COLO829 (cell line): ENCODE measurements at regions not wholly inside any gene's neighbourhood (a gene's known extent, or its start where the extent isn't known, plus 50 kb on each side); places are given as distances from the start of the nearest gene placed in this dataset.
"Not testable (repeated sequence)": the region's sequence is repeated elsewhere in the genome, so short reads cannot be mapped to it uniquely, and the experiment has no call there.

ENCODE experiments used
- DNase-seq: peaks from one replicate; pipeline ENCODE4 v3.0.0; 2012; ENCODE audit warnings: low spot score

GRCh38 chr6:72533606-72534005 is 88.3 kb upstream of the KCNQ5 start:
- DNase-seq: no peak

GRCh38 chr6:72534236-72534635 is 87.6 kb upstream of the KCNQ5 start:
- no peak for DNase-seq

GRCh38 chr6:72535124-72535523 is 86.7 kb upstream of the KCNQ5 start:
- DNase-seq: no peak

DNA sequence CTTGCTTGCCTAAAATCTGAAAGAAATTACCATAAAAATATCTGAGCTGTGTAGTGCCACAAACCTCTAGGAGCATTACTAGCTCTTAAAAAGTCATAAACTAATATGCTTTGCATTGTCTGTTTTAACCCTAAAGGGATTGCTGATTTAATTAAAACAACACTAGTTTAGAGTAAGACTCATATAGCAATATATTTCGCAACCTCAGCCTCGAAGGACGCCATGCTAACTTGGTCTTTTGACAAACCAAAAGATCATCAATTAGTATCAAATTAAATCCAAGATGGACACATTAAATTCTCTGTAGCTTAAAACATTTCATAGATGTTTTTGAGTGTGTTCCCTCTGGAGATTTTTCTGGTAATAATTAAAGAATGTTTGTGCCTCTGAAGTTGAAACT is 74.8 kb upstream of the KCNQ5 start:
- no peak for DNase-seq

DNA sequence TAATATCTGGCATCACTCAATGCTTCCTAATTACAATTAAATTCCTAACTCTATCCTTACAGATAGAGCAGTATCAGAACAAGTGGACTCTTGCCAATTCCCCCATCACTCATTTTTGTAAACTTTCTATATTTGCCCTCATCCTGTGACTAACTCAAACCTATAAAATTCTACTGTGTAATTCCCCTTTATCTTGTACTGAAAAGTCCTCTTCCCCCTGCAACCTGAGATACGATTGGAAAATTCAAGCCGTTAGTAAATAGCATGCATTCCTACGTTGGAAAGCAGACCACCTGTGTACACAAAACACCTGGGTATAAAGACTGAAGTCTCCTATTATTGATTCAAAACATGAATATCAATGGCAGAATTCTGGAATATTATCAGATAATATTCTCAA is 70.4 kb upstream of the KCNQ5 start:
- DNase-seq: no peak

DNA sequence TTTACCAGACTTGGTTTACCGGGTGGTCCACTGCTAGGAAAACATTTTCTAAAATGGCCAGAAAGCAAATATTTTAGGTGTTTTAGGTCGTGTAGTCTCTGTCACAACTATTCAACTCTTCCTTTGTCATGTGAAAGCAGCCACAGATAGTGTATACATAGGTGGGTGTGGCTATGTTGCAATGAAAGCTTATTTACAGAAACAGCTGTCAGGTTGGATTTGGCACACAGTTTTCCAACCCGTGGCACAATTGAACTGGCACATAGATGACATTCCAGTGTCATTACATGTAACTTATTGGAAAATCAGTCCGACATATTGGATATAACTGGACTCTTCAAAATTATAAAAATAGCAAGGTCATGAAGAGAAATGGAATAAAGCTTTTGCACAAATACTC is 68.9 kb upstream of the KCNQ5 start:
- DNase-seq: no peak

DNA sequence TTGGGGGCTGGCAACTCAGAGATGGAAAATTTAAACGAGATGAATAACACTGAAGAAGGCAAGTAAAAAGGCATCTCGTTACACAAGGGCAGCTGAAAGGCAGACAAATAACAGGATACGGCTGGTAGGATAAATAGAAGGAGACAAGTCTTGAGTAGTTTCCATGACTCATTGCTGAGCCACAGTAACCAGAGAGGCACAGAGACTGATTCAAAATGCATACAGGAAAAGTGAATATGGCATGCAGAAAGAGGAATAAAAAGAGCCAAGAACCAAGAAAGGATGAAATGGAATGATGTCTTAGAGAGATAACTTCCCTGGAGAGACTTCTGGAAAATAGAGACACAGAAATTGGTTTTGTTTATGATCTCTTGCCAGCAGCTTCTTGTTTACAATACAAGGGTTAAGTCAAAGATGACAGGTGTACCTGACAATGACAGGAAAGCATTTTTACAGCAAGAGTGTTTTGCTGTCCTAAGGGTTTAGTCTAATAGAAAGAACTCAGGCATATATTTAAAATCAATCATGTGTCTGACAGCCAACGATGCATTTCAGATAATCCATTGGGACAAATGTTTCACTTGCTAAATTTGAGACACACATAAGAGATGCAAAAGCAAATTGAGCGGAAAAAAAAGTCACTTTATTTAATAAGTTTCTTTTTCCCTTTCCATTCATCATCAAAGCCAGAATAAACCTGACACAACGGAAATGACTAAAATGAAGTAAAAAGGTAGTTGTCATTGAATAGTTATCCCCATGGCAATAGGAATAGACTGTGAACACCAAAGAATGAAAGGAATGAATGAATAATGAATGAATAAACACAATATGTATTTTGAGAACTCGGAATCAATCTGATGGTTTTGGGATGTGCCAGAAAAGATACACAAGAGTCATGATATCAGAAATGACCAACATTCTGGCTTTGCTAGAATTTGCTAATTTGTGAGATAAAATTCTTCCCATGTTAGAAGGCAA is 68.0 kb upstream of the KCNQ5 start:
- DNase-seq: peak; percentile 32

GRCh38 chr6:72554761-72555221 is 67.1 kb upstream of the KCNQ5 start:
- DNase-seq: no peak

DNA sequence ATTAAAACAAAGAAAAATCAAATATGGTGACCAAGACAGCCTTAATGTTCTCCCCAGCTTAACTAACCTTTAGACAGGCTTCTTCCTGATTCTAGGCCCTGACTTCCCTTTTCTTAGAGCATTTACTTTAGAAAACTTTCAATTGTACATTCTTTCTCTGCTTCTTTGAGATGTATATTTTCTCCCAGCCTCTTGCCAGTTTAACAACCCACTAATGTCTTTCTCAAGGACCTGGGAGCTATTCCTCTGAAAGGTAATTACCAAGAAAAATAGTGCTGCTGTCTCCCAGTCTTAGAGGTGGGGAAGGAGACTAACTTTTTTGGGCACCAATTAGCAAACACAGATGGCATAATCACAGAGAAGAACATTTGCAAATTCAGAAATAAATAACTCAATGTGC is 62.8 kb upstream of the KCNQ5 start:
- no peak for DNase-seq

- DNase-seq: no peak
Measured at GRCh38 chr6:72559555-72559954, 62.3 kb upstream of the KCNQ5 start.

GRCh38 chr6:72560721-72561593 is 60.9 kb upstream of the KCNQ5 start:
- DNase-seq: no peak

DNA sequence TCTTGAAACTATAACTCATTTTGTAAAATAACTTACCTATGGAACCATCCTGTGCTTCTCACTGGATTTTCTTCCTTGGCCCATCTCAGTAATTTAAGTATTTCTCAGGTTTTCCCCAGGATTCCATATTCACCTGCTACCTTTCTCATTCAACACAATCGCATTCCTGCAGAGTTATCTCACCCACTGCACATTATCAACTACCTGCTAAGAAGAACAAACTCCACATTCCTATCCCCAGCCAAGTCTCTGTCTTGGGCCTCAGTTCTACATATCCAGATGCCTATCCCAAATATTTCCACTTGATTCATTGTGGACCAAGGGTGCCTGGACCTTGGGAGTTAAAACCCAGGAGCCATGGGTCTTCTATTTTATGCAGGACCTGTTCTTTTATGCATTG is 60.2 kb upstream of the KCNQ5 start:
- DNase-seq: no peak

DNA sequence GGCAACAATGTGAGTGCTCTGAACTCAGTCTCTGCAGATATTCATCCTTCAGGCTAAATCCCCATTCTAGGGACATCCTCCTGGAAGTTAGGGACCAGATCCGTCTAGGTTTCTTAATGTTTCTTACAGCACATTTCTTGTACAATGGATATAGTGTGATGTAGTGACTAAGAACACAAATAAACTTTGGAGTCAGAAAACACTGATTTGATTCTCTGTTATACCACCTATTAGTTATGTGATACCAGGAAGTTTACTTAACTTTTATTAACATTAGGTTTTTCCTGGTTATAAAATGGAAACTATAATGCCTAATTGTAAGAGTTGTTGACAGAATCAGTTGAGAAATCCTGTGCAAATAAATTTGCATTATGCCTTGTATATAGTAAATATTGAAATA is 57.6 kb upstream of the KCNQ5 start:
- no peak for DNase-seq

GRCh38 chr6:72571993-72572392 is 49.9 kb upstream of the KCNQ5 start:
- not testable (repeated sequence) for DNase-seq
